Mesothelial cell of epicardium (in vitro differentiated cells): ENCODE measurements at regions not wholly inside any gene's neighbourhood (a gene's known extent, or its start where the extent isn't known, plus 50 kb on each side); places are given as distances from the start of the nearest gene placed in this dataset.

Experiments
- DNase-seq, 2 experiments: peaks; one replicate each; pipeline ENCODE4 v3.0.0; 2021; ENCODE audit warnings: low spot score in 2 of 2; ENCODE audit not compliant: unreplicated experiment in 2 of 2
- H3K27ac Mint-ChIP-seq: 2 replicates; pipeline ENCODE4 v1.8.0; 2021; ENCODE audit warnings: mixed read lengths
- H3K27me3 Mint-ChIP-seq: 2 replicates; pipeline ENCODE4 v1.8.0; 2021; ENCODE audit warnings: low read depth, mixed read lengths
- H3K36me3 Mint-ChIP-seq: 2 replicates; pipeline ENCODE4 v1.8.0; 2021; ENCODE audit warnings: mixed read lengths
- H3K4me1 Mint-ChIP-seq: 2 replicates; pipeline ENCODE4 v1.8.0; 2021; ENCODE audit warnings: mixed read lengths
- H3K4me3 Mint-ChIP-seq: 2 replicates; pipeline ENCODE4 v1.8.0; 2021; ENCODE audit warnings: mild to moderate bottlenecking, moderate library complexity, mixed read lengths
- H3K9me3 Mint-ChIP-seq: 2 replicates; pipeline ENCODE4 v1.8.0; 2021; ENCODE audit warnings: mixed read lengths
- CTCF ChIP-seq: fragments of 200-600 bp; sonication (generic); IDR thresholded peaks from one replicate; pipeline ENCODE4 v1.5.0; 2021; ENCODE audit warnings: antibody characterized with exemption; ENCODE audit not compliant: unreplicated experiment

GRCh38 chr3:148297013-148297412 is 400.7 kb upstream of the AGTR1 start:
- DNase-seq, result no peak
- TF ChIP-seq CTCF, result no peak
- Mint-ChIP-seq H3K27ac (no peak overlapping the region), H3K9me3 (no peaks in the 10 kb centered on the region), H3K27me3 (peaks cover 12% of the 10 kb centered on the region), H3K4me1 (no peaks in the 10 kb centered on the region), H3K36me3 (no peaks in the 10 kb centered on the region), H3K4me3 (no peak overlapping the region)

GRCh38 chr3:148307443-148307843 is 390.3 kb upstream of the AGTR1 start:
- Mint-ChIP-seq H3K27ac (no peak overlapping the region), H3K9me3 (no peaks in the 10 kb centered on the region), H3K4me3 (no peak overlapping the region), H3K4me1 (no peaks in the 10 kb centered on the region), H3K27me3 (no peaks in the 10 kb centered on the region), H3K36me3 (no peaks in the 10 kb centered on the region)
- TF ChIP-seq CTCF, result no peak
- DNase-seq, result no peak

- no peak overlapping the region for H3K27ac Mint-ChIP-seq
Measured at GRCh38 chr3:148309390-148310035, 388.2 kb upstream of the AGTR1 start.

GRCh38 chr3:148315756-148316155 is 381.9 kb upstream of the AGTR1 start:
- H3K9me3 Mint-ChIP-seq, result peaks cover 12% of the 10 kb centered on the region
- no peaks in the 10 kb centered on the region for H3K27me3 Mint-ChIP-seq
- H3K36me3 Mint-ChIP-seq, result no peaks in the 10 kb centered on the region
- no peak for TF ChIP-seq CTCF
- no peak overlapping the region for H3K27ac Mint-ChIP-seq
- H3K4me3 Mint-ChIP-seq, result no peak overlapping the region
- peaks cover 1% of the 10 kb centered on the region for H3K4me1 Mint-ChIP-seq
- no peak for DNase-seq

More at GRCh38 chr3:148309390-148310035, 388.2 kb upstream of the AGTR1 start:
- no peak for DNase-seq
- Mint-ChIP-seq H3K4me3 (no peak overlapping the region), H3K36me3 (no peaks in the 10 kb centered on the region), H3K4me1 (no peaks in the 10 kb centered on the region), H3K27me3 (no peaks in the 10 kb centered on the region), H3K9me3 (no peaks in the 10 kb centered on the region)
- TF ChIP-seq CTCF, result no peak

- no peak overlapping the region for H3K4me3 Mint-ChIP-seq
- H3K27ac Mint-ChIP-seq, result no peak overlapping the region
- H3K27me3 Mint-ChIP-seq, result peaks cover 13% of the 10 kb centered on the region
- H3K9me3 Mint-ChIP-seq, result peaks cover 12% of the 10 kb centered on the region
- no peak for TF ChIP-seq CTCF
- no peak for DNase-seq
- no peaks in the 10 kb centered on the region for H3K36me3 Mint-ChIP-seq
- peaks cover 1% of the 10 kb centered on the region for H3K4me1 Mint-ChIP-seq
Measured at GRCh38 chr3:148318240-148318639, 379.5 kb upstream of the AGTR1 start.
